Astrocyte of the cerebellum (primary cell): ENCODE measurements at regions not wholly inside any gene's neighbourhood (a gene's known extent, or its start where the extent isn't known, plus 50 kb on each side); places are given as distances from the start of the nearest gene placed in this dataset.

Experiments used
- DNase-seq: peaks from one replicate; pipeline ENCODE4 v3.0.0-alpha.2; 2011; ENCODE audit warnings: low read depth
- H3K4me3 ChIP-seq: 2 replicates; pipeline ENCODE4 v1.5.1; 2011; ENCODE audit warnings: mild to moderate bottlenecking, low read depth, low read length, moderate library complexity
- CTCF ChIP-seq: IDR thresholded peaks from 2 replicates; pipeline ENCODE4 v1.5.1; 2012; ENCODE audit warnings: low read length, low read depth, moderate library complexity, mild to moderate bottlenecking; ENCODE audit errors: missing control alignments
- in situ Hi-C: cut with HindIII; loops from 2 replicates; pipeline ENCODE4 v1.10.0; 2017; ENCODE audit warnings: low sequenced_read_pairs

- in situ Hi-C loops = no loop called here
- no peak for DNase-seq
- H3K4me3 ChIP-seq = no peak overlapping the region
- TF ChIP-seq CTCF = no peak
Observed at GRCh38 chr18:64886995-64887394, 738.1 kb upstream of the LINC00305 start.

- no peak for TF ChIP-seq CTCF
- no peak for DNase-seq
- in situ Hi-C loops = no loop called here
- H3K4me3 ChIP-seq = no peak overlapping the region
Observed at GRCh38 chr18:64882896-64883295, 734.0 kb upstream of the LINC00305 start.

GRCh38 chr18:64876833-64877232 lies 727.9 kb upstream of the LINC00305 start:
- in situ Hi-C loops = no loop called here
- TF ChIP-seq CTCF = no peak

GRCh38 chr18:64872710-64873458 lies 724.0 kb upstream of the LINC00305 start:
- in situ Hi-C loops = no loop called here
- no peak for TF ChIP-seq CTCF
- H3K4me3 ChIP-seq = no peak overlapping the region
- DNase-seq = no peak

More at GRCh38 chr18:64876833-64877232, 727.9 kb upstream of the LINC00305 start:
- no peak for DNase-seq
- H3K4me3 ChIP-seq = no peak overlapping the region

GRCh38 chr18:64854112-64854511 lies 705.2 kb upstream of the LINC00305 start:
- TF ChIP-seq CTCF = no peak
- no peak overlapping the region for H3K4me3 ChIP-seq
- in situ Hi-C loops = no loop called here
- DNase-seq = no peak

GRCh38 chr18:64852281-64852680 lies 703.4 kb upstream of the LINC00305 start:
- no peak overlapping the region for H3K4me3 ChIP-seq
- in situ Hi-C loops = no loop called here
- no peak for TF ChIP-seq CTCF
- DNase-seq = no peak

- in situ Hi-C loops = no loop called here
- no peak for TF ChIP-seq CTCF
- no peak for DNase-seq
- H3K4me3 ChIP-seq = no peak overlapping the region
Observed at GRCh38 chr18:64851726-64852125, 702.8 kb upstream of the LINC00305 start.
